NAMALWA (cell line): ENCODE measurements at regions not wholly inside any gene's neighbourhood (a gene's known extent, or its start where the extent isn't known, plus 50 kb on each side); places are given as distances from the start of the nearest gene placed in this dataset.

Source experiments
- DNase-seq: peaks from one replicate; pipeline ENCODE4 v3.0.0-alpha.2; 2015; ENCODE audit warnings: low spot score

GRCh38 chr5:1667648-1668140 is 131.9 kb downstream of the MRPL36 start:
- no peak for DNase-seq

DNA sequence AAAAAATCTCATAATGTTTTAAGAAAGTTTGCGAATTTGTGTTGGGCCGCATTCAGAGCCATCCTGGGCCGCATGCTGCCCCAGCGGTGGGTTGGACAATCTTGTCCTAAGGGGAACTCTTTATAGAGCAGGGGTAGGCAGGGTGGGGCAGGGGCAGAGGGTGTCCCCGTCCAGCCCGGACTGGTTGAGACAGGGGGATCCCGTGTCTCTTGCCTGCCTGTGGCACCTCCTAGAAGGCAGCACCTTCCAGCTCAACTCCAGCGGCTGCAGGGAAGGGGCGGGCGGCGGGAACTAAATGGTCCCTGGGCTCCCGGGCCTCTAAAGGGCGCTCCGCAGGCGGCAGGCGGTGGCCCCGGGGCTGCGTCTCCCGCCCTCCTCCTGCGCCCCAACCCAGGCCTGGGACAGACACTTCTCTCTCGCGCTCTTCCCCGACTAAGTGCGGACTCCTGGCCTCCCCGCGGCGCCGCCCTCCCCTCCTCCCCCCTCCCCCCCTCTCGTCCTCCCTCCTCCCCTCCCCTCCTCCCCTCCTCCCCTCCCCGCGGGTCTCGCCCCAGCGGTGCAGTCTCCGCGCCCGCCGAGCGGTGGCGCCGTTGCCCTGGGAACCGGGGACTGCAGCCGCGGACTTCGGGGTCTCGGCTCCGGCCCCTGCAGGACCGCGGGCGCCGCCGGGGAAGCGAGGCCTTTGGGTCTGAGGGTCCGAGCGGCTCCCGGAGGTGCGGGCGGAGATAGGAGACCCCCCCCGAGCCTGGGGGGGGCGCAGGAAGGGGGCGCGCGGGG is 132.6 kb downstream of the MRPL36 start:
- DNase-seq: peak; percentile 70

DNA sequence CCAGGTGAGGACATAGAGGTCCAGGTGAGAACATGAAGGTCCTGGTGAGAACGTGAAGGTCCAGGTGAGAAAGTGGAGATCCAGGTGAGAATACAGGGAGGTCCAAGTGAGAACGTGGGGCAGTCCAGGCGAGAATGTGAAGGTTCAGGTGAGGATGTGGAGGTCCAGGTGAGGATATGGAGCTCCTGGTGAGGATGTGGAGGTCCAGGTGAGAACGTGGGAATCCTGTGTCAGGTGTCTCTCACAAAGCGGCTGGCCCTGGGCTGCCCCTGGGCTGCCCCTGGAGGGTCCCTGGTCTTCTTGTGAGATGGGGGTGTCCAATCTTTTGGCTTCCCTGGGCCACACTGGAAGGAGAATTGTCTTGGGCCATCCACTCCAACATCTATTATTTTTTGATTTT is 133.4 kb downstream of the MRPL36 start:
- no peak for DNase-seq

- no peak for DNase-seq
Observed at GRCh38 chr5:1665803-1666202, 133.8 kb downstream of the MRPL36 start.

- no peak for DNase-seq
Observed at GRCh38 chr5:1665231-1665630, 134.4 kb downstream of the MRPL36 start.

DNA sequence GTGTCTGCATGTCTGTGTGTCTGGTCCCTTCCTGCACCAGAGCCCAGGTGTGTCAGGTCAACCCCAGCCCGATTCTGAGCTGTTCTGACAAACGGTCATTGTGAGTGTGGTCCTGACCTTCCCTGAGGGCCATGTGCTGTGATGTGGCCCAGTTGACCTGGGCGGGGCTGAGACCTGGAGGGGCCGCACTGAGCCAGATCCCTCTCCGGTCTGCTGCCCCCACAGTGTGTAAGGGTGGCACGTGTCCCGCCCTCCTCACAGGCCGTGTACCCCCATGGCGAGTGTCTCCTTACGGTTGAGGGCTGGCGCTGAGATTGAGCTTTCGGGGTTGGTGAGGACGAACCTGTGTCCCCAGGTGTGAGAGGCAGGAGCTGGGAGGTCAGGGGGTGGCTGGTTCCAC is 136.5 kb downstream of the MRPL36 start:
- no peak for DNase-seq

DNA sequence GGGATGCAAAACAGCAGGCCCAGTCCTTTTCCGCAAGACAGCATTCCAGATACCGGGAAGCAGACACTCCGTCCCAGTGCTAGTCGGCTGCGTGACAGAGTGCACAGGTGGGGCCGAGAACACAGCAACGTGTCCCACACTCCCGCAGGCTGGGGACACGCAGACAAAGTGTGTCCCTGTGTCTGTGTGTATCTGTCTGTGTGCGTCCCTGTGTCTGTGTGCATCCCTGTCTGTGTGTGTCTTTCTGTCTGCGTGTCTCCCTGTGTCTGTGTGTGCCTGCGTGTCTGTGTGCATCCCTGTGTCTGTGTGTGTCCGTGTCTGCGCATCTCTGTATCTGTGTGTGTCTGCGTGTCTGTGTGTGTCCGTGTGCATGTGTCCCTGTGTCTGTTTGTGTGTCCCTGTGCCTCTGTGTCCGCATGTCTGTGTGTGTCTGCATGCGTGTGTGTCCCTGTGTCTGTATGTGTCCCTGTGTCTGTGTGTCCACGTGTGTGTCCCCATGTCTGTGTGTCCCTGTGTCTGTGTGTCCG is 137.0 kb downstream of the MRPL36 start:
- DNase-seq: peak; percentile 26

GRCh38 chr5:1661831-1662558 is 137.6 kb downstream of the MRPL36 start:
- no peak for DNase-seq

DNA sequence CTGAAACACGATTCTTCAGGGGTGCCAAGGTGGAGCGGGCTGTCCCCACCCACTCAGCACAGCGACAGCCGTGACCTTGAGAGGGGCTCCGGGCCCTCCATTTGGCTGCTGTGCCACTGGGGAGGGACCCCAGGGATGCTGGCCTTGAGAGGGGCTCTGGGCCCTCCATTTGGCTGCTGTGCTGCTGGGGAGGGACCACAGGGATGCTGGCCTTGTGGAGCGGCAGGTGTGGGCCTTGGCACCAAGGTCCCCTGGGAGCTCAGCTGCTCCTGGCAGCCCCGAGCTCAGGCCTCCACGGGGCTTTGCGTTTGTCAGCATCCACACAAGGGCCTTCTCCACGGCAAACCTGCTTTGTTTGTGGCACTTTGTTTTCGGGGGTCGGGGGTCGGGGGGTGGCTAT is 137.6 kb upstream of the LPCAT1 start:
- DNase-seq: no peak

DNA sequence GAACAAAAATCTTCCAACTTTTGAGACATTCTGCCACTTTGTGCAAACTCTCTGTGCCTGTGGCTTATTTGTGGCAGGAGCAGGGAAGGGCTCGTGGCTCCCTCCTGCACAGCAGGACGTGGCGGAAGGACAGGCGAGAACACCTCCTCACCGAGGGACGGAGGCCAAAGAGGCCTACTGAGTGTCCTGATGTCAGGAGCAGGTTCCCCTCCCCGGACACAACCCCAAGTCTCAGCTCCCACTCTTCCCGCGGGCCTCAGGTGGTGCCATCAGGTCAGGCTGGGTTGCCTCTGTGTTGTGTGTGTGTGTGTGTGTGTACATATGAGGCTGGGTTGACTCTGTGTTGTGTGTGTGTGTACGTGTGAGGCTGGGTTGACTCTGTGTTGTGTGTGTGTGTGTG is 136.8 kb upstream of the LPCAT1 start:
- DNase-seq: no peak

DNA sequence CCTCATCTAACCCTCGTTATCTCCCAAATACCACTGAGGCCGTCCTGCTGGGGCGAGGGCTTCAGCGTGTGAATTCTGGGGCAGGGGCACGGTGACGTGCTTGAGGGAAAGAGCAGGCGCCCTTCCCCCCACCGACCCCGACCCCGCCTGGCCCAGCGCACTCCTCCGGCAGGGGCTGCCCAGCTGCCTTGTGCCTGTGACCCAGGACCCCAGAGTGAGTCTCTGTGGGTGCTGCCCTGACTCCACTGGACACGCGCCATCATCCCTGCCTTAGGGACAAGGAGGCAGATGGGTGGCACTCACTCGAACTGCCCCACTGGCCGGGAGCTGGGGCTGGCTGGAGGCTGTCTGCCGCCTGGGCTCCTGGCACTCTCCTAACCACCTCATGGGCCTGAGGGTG is 136.2 kb upstream of the LPCAT1 start:
- no peak for DNase-seq

GRCh38 chr5:1659100-1659981 is 135.6 kb upstream of the LPCAT1 start:
- DNase-seq: no peak

DNA sequence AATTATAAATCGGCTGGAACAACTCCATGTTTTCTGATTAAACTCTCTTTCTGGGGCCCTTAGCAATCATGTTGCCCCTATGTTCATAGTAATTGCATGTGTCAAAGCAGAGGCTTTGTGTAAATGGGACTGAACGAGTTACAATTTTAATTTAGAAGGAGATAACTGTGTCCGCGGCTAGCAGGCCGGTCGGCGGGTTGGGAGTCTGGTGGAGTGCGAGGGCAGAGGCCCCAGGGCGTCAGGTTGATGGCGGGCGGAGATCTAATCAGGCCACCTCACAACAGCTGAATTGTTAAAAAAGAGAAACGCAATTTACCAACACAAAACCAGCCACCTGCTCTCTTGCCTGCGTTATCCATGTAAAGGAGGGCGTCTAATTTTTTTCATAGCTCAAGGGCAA is 134.9 kb upstream of the LPCAT1 start:
- no peak for DNase-seq

GRCh38 chr5:1657161-1657741 is 133.5 kb upstream of the LPCAT1 start:
- no peak for DNase-seq

GRCh38 chr5:1656271-1656975 is 132.7 kb upstream of the LPCAT1 start:
- no peak for DNase-seq

DNA sequence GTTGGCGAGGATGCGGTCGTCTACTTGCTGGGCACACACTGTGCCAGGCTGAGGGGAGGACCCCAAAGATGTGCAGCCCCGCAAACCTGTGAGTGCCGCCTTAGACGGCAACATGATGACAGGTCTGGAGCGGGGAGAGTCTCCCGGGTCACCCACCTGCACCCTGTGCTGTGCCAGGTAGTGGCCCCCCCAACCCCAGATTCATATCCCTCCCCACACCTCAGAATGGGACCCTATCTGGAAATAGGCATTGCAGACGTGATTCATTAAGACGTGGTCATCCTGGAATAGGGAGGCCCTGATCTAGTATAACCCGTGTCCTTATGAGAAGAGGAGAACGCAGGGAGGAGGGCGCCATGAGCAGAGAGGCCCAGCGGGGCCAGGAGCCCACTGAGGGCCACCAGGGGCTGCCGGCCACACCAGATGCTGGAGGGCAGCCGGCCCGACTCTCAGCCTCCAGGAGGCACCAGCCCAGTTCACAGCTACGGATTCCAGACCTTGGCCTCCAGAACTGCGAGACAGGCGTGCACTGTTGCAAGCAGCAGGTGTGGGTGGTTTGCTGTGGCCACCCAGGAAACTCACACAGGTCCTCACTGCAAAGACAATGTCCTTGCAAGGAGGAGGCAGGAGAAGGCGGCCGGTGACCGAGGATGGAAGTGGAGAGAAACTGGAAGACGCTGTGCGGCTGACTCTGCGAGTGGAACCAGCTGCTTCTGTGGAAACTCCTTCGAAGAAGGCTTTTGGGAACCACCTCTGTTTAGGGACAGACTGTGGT is 131.9 kb upstream of the LPCAT1 start:
- no peak for DNase-seq

DNA sequence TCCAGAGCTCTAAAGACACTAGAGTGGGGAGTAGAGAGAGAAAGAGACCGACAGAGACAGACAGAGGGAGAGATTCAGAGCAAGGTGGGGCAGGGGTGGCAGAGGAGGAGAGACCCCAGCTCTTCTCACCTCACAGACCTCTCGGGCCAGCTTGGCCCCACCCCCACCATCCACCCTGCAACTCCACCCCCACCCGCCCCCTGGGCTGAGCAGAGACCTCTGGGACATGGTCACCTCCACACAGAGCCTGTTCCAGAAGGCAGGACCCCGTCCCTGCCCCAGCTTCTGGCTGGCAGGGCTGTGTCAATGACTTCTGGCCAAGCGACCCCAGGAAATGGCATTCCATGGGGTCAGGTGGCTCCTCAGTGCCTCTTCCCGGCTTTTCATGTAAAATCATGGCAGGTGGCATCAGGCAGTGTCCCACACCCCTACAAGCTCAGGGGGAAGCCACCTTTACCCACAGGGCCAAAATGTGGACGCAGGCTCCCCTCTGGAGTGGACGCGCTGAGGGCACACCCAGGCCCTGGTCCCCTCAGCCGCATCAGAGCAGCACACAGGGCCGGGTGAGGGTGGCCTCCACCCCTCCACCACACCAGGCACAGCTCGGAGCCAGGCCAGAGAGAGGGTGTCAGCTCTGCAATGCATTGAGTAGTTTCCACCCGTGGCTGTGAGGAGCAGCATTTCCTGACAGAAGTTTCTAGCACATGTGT is 131.2 kb upstream of the LPCAT1 start:
- DNase-seq: no peak

DNA sequence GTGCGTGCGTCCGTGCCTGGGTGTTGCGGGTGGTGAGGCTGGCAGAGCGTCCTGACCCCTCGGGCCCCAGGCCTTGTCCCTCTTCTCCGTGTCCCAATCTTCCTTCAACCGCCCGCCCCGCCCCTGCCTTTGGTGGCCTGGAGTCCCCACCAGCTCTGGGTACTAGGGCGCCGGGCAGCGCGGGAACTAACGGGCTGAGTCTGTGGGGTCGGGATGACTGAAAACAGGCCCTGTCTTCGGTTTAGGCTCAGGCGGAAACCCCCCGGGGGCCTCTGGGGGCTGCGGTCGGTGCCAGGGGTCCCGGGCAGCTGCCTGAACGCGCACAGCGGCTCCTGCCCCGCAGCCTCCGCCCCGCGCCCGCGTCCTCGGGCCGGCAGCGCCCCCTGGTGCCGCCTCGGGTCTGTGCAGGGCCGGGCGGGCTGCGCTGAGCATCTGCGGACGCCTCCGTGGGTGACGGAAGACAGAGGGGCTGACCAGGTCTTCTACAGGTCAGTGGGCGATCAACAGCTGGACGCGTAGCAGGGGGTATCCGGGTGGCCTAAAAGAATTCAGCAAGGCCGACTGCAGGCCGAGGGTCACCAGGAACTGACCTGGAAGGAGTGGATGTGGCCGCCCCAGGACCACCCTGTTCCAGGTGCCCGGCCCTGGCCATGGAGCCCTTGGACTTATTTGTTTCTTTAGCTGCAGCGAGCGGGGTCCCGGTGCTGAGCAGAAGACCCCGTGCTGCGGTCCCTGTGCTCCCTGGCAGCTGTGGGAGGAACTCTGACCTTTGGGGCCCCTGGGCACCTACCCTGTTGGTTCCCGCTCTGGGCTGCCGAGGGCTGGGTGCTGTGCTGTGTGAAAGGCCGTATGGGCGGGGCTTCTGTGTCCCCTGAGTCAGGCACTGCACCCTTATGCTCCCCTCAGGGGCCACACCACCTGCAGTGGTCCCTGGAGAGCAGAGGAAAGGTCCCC is 130.2 kb upstream of the LPCAT1 start:
- DNase-seq: peak; percentile 88
